ENCODE measurements at regions not wholly inside any gene's neighbourhood (a gene's known extent, or its start where the extent isn't known, plus 50 kb on each side); places are given as distances from the start of the nearest gene placed in this dataset.

DNA sequence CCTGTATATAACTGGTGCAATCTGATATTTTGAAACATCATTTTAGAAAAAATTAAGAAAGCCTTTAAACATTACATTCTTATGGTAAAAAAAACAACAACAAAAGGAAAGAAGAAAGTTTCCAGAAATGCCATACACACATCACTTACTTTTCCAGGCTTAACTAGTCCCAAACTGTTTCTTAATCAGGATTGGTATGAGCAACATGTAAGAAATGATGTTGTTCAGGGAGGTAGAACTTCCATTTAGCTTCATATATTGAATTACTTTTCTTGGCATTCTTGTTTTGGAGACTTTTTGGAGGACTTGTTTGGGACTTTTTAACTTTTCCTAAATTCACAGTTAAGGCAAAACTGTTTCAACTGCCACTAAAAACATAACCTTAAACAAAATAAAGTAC lies 791.5 kb downstream of the METTL15 start:
- TF ChIP-seq, protein P1, sequence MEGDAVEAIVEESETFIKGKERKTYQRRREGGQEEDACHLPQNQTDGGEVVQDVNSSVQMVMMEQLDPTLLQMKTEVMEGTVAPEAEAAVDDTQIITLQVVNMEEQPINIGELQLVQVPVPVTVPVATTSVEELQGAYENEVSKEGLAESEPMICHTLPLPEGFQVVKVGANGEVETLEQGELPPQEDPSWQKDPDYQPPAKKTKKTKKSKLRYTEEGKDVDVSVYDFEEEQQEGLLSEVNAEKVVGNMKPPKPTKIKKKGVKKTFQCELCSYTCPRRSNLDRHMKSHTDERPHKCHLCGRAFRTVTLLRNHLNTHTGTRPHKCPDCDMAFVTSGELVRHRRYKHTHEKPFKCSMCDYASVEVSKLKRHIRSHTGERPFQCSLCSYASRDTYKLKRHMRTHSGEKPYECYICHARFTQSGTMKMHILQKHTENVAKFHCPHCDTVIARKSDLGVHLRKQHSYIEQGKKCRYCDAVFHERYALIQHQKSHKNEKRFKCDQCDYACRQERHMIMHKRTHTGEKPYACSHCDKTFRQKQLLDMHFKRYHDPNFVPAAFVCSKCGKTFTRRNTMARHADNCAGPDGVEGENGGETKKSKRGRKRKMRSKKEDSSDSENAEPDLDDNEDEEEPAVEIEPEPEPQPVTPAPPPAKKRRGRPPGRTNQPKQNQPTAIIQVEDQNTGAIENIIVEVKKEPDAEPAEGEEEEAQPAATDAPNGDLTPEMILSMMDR (IDR thresholded peaks at IDR 0.05; ENCODE audit: insufficient read depth, low read depth, low read length) = no peak
- no peak for TF ChIP-seq EZH2 (IDR thresholded peaks at IDR 0.05; ENCODE audit: insufficient read depth, low read length)
